NCI-H2196 (cell line): ENCODE measurements at regions not wholly inside any gene's neighbourhood (a gene's known extent, or its start where the extent isn't known, plus 50 kb on each side); places are given as distances from the start of the nearest gene placed in this dataset.

Experiments
- DNase-seq: peaks from one replicate; lab custom pipeline; 2025; ENCODE audit not compliant: unreplicated experiment; lab: John Stamatoyannopoulos, UW

DNA sequence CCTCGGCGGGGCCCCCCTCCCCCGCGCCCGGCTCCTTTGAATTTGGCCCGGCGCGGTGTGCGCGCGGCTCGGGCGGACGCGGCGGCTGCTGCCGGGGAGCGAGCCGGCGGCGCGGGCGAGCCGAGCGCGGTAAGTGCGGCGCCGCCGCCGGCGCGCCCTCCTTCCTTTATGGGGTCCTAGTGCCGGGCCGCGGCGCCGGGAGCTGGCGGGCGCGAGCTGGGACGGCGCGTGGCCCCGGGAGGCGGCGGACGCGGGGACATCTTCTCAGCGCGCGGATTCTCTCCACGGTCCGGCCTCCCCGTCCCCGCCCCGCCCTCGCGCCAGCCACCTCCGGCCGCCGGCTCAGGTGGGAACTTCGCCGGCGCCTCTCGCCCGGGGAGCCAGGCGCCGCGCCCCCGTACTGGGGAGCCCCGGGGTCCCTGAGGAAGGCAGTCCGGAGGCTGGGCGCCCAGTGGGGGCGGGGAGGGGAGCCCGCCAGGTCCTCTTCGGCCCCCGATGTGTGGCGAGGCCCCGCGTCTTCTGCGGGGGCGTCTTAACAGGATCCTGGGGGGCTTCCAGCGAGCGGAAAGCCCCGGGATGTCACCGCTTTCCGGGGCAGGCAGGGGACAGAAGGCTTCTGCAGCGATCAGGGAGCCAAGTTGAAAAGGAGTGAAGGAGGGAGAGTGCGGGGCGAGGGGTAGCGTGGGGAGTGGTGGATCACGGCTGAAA lies 98.4 kb upstream of the TENM3 start:
- DNase-seq = peak; percentile 36

GRCh38 chr4:182145334-182145905 lies 97.8 kb upstream of the TENM3 start:
- DNase-seq = no peak

- no peak for DNase-seq
Measured at GRCh38 chr4:182147391-182147790, 95.8 kb upstream of the TENM3 start.

DNA sequence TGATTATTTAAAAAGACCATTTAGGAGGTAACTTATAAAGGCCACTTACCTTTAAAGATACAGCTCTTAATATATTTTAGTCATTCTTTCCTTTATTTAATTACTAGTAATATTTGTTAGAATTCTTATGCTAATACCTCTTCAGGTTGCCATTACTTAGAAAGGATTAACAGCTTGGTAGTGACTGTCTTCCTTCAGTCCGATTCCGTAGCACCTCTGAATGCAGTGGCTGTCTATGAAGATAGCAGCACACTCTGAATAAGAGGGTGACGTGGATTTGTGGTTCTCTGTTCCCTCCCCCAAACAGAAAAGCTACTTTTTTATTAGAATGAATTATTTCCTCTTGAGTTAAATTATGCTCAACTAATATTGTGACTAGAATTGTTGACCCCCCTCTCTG lies 92.6 kb upstream of the TENM3 start:
- DNase-seq = no peak

DNA sequence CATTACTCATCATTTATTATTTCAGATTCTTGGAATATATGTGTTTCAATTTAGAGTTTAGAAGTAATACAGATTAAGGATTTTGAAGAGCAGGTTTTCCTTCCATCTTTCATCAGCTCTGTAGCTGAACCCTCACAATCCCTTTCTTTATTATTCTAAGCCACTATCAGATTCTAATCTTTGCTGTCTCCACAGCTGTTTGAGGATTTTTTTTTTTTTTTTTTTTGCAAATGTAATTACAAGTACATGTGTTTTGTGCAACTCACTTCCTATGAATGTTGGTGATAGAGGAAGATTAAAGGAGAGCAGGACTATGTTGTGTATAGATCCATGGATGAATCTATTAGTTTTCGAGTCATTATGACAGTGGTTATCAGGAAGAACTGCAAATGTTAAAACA lies 87.4 kb upstream of the TENM3 start:
- DNase-seq = no peak

- DNase-seq = no peak
Measured at GRCh38 chr4:182163180-182163579, 80.0 kb upstream of the TENM3 start.

GRCh38 chr4:182169572-182169971 lies 73.6 kb upstream of the TENM3 start:
- DNase-seq = no peak

DNA sequence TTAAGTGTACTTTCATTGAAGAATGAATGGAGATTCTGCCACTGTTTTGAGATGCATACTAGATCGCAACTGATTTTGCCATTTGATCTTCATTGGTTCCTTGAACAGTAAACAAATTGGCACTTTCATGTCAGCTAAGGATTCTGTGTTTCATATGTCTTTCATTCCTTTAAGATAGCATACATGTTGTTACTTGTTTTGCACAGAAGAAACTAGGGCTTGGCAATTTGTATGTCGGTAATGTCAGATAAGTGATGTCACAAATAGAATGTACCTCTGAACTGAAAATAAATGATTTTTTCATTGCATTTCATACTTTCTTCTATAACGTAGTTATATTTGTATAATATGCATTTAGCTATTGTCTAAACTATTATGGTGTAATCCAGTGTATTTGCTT lies 73.2 kb upstream of the TENM3 start:
- no peak for DNase-seq

GRCh38 chr4:182170417-182170935 lies 72.7 kb upstream of the TENM3 start:
- DNase-seq = no peak

GRCh38 chr4:182174979-182175378 lies 68.2 kb upstream of the TENM3 start:
- DNase-seq = no peak

DNA sequence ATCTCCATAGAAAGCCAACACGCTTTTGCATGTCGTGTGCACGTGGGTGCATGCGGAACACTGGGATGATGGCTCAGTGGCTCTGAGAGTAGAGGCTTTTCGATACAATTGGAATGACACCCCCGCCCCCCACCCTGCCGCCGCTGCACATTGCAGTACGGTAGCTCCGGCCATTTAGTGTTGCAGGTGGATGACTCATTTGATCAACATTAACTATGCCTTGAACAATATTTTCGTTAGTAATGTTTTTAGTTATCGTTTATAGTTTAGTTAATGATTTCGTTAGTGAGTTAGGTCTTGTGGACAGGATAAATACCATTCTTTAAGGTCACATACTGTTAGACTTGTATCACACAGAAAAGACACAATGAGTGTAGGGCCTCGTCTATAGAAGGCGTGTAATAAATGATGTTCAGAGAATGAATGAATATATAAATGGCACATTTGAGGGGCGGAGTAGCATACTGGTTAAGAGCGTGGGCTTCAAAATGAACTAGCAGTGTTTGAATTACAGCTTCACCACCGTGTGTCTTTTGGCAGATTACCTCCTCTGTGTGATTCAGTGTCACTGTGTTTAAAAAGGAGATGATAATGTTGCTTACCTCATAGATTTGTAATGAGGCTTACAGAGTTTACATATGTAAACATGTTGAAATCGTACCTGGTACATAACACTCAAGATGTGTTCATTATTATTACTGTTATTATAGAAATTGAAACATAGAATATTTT lies 67.2 kb upstream of the TENM3 start:
- DNase-seq = no peak

DNA sequence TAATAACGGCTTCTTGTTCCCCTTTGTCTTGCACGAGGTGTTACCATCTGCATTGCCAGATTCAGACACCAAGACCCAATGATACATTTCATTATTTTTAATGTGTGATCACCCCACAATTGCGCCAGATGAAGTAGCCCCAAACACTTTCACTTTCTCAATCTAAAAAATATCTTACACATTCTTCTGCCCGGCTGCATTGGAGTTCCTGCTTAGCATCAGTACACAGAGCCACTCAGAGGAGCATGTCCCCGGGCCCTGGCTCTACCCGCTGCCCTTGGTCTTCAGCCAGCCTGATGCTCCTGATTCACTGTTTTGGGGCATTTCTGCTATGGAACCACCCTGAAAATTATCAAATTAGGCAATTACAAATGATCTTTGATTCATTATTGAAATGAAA lies 66.0 kb upstream of the TENM3 start:
- no peak for DNase-seq

DNA sequence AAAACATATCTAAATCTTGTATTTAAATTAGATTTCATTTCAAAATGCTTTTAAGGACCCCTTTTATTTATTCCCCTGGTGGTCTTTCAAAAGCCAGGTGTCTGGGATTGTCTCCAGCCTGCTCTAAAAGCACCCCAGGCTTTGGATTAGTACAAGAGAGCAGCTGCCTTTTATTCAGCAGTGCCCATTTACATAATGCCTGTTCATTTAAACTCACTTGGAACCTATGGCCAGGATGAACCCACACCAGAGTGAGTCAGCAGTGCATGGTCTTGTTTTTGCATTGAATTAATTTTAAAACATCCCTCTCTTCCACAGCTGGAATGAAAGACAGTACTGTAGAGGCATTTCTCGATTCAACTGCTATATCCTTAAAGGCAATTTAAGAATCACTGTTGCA lies 64.1 kb upstream of the TENM3 start:
- no peak for DNase-seq

- no peak for DNase-seq
Measured at GRCh38 chr4:182179751-182180150, 63.5 kb upstream of the TENM3 start.

DNA sequence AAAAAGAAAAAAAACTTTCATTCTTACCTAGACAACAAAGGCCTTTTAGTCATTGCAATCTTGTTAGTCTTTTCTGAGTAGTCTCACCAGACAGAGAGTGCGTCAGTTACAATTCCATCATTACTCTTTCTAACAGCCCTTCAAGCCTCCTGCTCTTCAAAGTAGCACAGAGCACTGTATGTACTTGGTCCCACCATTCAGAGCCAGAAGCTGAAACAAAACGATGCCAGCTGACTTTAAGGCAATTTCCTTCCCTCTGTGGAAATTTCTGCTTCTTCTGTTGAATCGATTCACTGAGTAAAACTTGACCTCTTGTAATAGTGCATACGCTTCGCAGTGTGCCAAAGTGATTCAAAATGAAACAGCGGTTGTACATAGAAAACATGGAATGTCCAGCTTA lies 57.7 kb upstream of the TENM3 start:
- no peak for DNase-seq

DNA sequence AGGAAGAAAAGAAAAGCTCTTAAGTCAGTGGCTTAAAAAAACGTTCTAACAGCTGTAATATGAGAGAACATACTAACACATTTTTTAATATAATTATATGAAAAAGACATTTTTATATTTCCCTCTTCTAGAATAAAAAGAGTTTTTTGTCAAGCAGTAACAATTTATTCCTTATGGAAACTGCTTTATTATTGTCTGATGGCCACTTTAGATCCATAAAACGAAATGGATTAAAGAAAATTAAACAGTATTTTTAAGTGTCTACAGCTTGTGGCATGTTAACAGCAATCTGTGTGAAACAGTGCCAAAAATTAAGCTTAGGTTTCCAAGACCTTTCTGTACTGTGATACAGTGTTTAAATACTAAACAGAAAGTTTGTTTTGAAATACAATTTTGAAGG lies 55.5 kb upstream of the TENM3 start:
- DNase-seq = no peak

- no peak for DNase-seq
Measured at GRCh38 chr4:182188622-182189021, 54.6 kb upstream of the TENM3 start.

GRCh38 chr4:182189103-182189878 lies 53.9 kb upstream of the TENM3 start:
- no peak for DNase-seq

GRCh38 chr4:182190306-182190705 lies 52.9 kb upstream of the TENM3 start:
- DNase-seq = no peak

- DNase-seq = no peak
Measured at GRCh38 chr4:182192511-182193181, 50.6 kb upstream of the TENM3 start.

GRCh38 chr4:182193311-182193710 lies 49.9 kb upstream of the TENM3 start:
- no peak for DNase-seq
